CD4-positive, alpha-beta T cell (primary cell): ENCODE measurements at regions not wholly inside any gene's neighbourhood (a gene's known extent, or its start where the extent isn't known, plus 50 kb on each side); places are given as distances from the start of the nearest gene placed in this dataset.

Experiments used
- ATAC-seq: fragments of 200-7000 bp; cut with Tn5 transposase; one replicate; pipeline ENCODE4 v1.10.0; 2022; ENCODE audit warnings: mild to moderate bottlenecking; ENCODE audit not compliant: poor library complexity
- CTCF ChIA-PET: fragments of 350-600 bp; sonication (Branson Sonifier 250); formaldehyde crosslinking; loops from one replicate; lab custom pipeline; 2021; ENCODE audit warnings: antibody characterized with exemption, inconsistent platforms; lab: Charles Lee
- POLR2A ChIA-PET: fragments of 350-600 bp; sonication (Branson Sonifier 250); formaldehyde crosslinking; loops from one replicate; lab custom pipeline; 2021; ENCODE audit warnings: antibody characterized with exemption, inconsistent platforms; lab: Charles Lee
- DNase-seq, 14 experiments: peaks; one replicate each; pipeline ENCODE4 v3.0.0-alpha.2; 2013 to 2020; ENCODE audit warnings: mixed read lengths in 2 of 14
- H3K27ac ChIP-seq, 2 donors: one replicate each; pipeline versions ENCODE4 v1.5.1 to v1.7.0; 2013; ENCODE audit warnings: low read length in 2 of 2, low read depth in 1 of 2, mild to moderate bottlenecking in 1 of 2
- H3K27me3 ChIP-seq, 2 experiments: 1 replicate in 1 of 2; 2 replicates in 1 of 2; pipeline versions ENCODE4 v1.6.1 to v1.7.0; 2013; ENCODE audit warnings: low read length in 2 of 2, control low read depth in 1 of 2, mild to moderate bottlenecking in 1 of 2, moderate library complexity in 1 of 2; ENCODE audit not compliant: insufficient read depth in 2 of 2, control insufficient read depth in 1 of 2
- H3K36me3 ChIP-seq: one replicate; pipeline ENCODE4 v1.6.1; 2013; ENCODE audit warnings: low read length, control low read depth; ENCODE audit not compliant: insufficient read depth
- H3K4me1 ChIP-seq: one replicate; pipeline ENCODE4 v1.6.1; 2013; ENCODE audit warnings: low read length, control low read depth; ENCODE audit not compliant: insufficient read depth
- H3K4me3 ChIP-seq: one replicate; pipeline ENCODE4 v1.5.1; 2013; ENCODE audit warnings: mild to moderate bottlenecking, low read length, moderate library complexity
- H3K9me3 ChIP-seq, 2 experiments: 1 replicate in 1 of 2; 2 replicates in 1 of 2; pipeline versions ENCODE4 v1.6.1 to v1.7.0; 2013; ENCODE audit warnings: low read length in 2 of 2, mild to moderate bottlenecking in 2 of 2, control low read depth in 1 of 2, moderate library complexity in 1 of 2; ENCODE audit not compliant: control insufficient read depth in 1 of 2, insufficient read depth in 1 of 2
- H3K27ac Mint-ChIP-seq: one replicate; pipeline ENCODE4 v1.8.0; 2020; ENCODE audit warnings: mixed read lengths
- H3K27me3 Mint-ChIP-seq: one replicate; pipeline ENCODE4 v1.8.0; 2021; ENCODE audit warnings: mixed read lengths
- H3K36me3 Mint-ChIP-seq: one replicate; pipeline ENCODE4 v1.8.0; 2021; ENCODE audit warnings: low read depth, mixed read lengths
- H3K4me1 Mint-ChIP-seq: one replicate; pipeline ENCODE4 v1.8.0; 2021; ENCODE audit warnings: low read depth, mixed read lengths
- H3K4me3 Mint-ChIP-seq: one replicate; pipeline ENCODE4 v1.8.0; 2020; ENCODE audit warnings: mild to moderate bottlenecking, mixed read lengths
- H3K9me3 Mint-ChIP-seq: one replicate; pipeline ENCODE4 v1.8.0; 2020; ENCODE audit warnings: mixed read lengths
- CTCF ChIP-seq: fragments of 200-600 bp; IDR thresholded peaks from one replicate; pipeline ENCODE4 v1.8.0; 2022; ENCODE audit warnings: antibody characterized with exemption, mild to moderate bottlenecking
- intact Hi-C, 2 experiments: fragments of 100-400 bp; cut with DNase I in 1 of 2; cut with micrococcal nuclease in 1 of 2; formaldehyde crosslinking; loops; one replicate each; pipeline versions ENCODE4 v1.15.1 to v1.9.0; 2023 to 2025; cut with DNase I, micrococcal nuclease

- Histone ChIP-seq H3K27ac (no peak overlapping the region), H3K4me3 (no peak overlapping the region), H3K4me1 (peaks cover 3% of the 10 kb centered on the region), H3K36me3 (no peaks in the 10 kb centered on the region), H3K27me3 (no peaks in the 10 kb centered on the region), H3K9me3 (no peaks in the 10 kb centered on the region)
- ChIA-PET POLR2A (no interaction called here), CTCF (no interaction called here)
- no peak for ATAC-seq
- Mint-ChIP-seq H3K27ac (no peak overlapping the region), H3K36me3 (no peaks in the 10 kb centered on the region), H3K27me3 (no peaks in the 10 kb centered on the region), H3K9me3 (no peaks in the 10 kb centered on the region), H3K4me1 (no peaks in the 10 kb centered on the region), H3K4me3 (no peak overlapping the region)
- DNase-seq, result no peak
- TF ChIP-seq CTCF, result no peak
- intact Hi-C loops, result loop anchor here (10.0 kb wide), 2 partner anchors 313 to 1127 kb away; no protein-coding TSS in a partner anchor
Measured at GRCh38 chr10:80697926-80698325, 160.2 kb downstream of the SH2D4B start.

GRCh38 chr10:80699602-80700039 is 161.9 kb downstream of the SH2D4B start:
- peak; percentile 84 for TF ChIP-seq CTCF
- DNase-seq (peak; percentile 49 to 77 (median 60)), ATAC-seq (peak; percentile 62)
- H3K27me3 Mint-ChIP-seq, result no peaks in the 10 kb centered on the region
- POLR2A ChIA-PET, result no interaction called here
- Histone ChIP-seq H3K27me3 (no peaks in the 10 kb centered on the region), H3K4me3 (no peak overlapping the region), H3K9me3 (no peaks in the 10 kb centered on the region), H3K36me3 (no peaks in the 10 kb centered on the region), H3K27ac (no peak overlapping the region), H3K4me1 (peaks cover 3% of the 10 kb centered on the region)
- H3K4me1 Mint-ChIP-seq, result no peaks in the 10 kb centered on the region
- H3K9me3 Mint-ChIP-seq, result no peaks in the 10 kb centered on the region
- H3K4me3 Mint-ChIP-seq, result no peak overlapping the region
- H3K27ac Mint-ChIP-seq, result no peak overlapping the region
- CTCF ChIA-PET, result interaction anchor here (0.5 to 1.2 kb wide), 7 partner anchors 10 to 216 kb away, joined by 3 to 6 read pairs (median 4); no protein-coding TSS in a partner anchor
- H3K36me3 Mint-ChIP-seq, result no peaks in the 10 kb centered on the region
- intact Hi-C loops, result loop anchor here (10.0 kb wide), 2 partner anchors 315 to 1125 kb away; no protein-coding TSS in a partner anchor

- no peak for TF ChIP-seq CTCF
- ATAC-seq, result no peak
- intact Hi-C loops, result no loop called here
- no peaks in the 10 kb centered on the region for H3K9me3 ChIP-seq
- no peak overlapping the region for H3K27ac ChIP-seq
- no peak for DNase-seq
- ChIA-PET POLR2A (no interaction called here), CTCF (interaction anchor here (1.0 to 1.2 kb wide), 4 partner anchors 10 to 37 kb away, joined by 3 to 5 read pairs (median 4); no protein-coding TSS in a partner anchor)
- Mint-ChIP-seq H3K4me3 (no peak overlapping the region), H3K36me3 (no peaks in the 10 kb centered on the region), H3K27me3 (no peaks in the 10 kb centered on the region), H3K27ac (no peak overlapping the region), H3K4me1 (no peaks in the 10 kb centered on the region), H3K9me3 (no peaks in the 10 kb centered on the region)
- peaks cover 3% of the 10 kb centered on the region for H3K4me1 ChIP-seq
- H3K36me3 ChIP-seq, result no peaks in the 10 kb centered on the region
- no peaks in the 10 kb centered on the region for H3K27me3 ChIP-seq
- H3K4me3 ChIP-seq, result no peak overlapping the region
Measured at GRCh38 chr10:80700252-80700651, 162.6 kb downstream of the SH2D4B start.
